ENCODE measurements at regions not wholly inside any gene's neighbourhood (a gene's known extent, or its start where the extent isn't known, plus 50 kb on each side); places are given as distances from the start of the nearest gene placed in this dataset.
"Not testable (repeated sequence)": the region's sequence is repeated elsewhere in the genome, so short reads cannot be mapped to it uniquely, and the experiment has no call there.

- Mint-ChIP-seq H3K9me3 (no peaks in the 10 kb centered on the region), H3K4me3 (no peak overlapping the region), H3K27ac (no peak overlapping the region), H3K27me3 (peaks cover 8% of the 10 kb centered on the region), H3K4me1 (ENCODE audit: low read depth) (no peaks in the 10 kb centered on the region), H3K36me3 (ENCODE audit: low read depth) (no peaks in the 10 kb centered on the region)
- no peaks in the 10 kb centered on the region for H3K4me1 ChIP-seq (ENCODE audit: insufficient read depth, low read length)
- CTCF ChIA-PET = no interaction called here
- no peak for TF ChIP-seq CTCF (IDR thresholded peaks at IDR 0.05)
- DNase-seq (no peak), ATAC-seq (ENCODE audit: poor library complexity) (no peak)
- H3K36me3 ChIP-seq (ENCODE audit: insufficient read depth, low read length) = no peaks in the 10 kb centered on the region
- H3K9me3 ChIP-seq (ENCODE audit: control insufficient read depth in 1 of 2, insufficient read depth in 1 of 2, low read length in 2 of 2) = no peaks in the 10 kb centered on the region
- intact Hi-C loops (cut with DNase I, micrococcal nuclease) = no loop called here
- no peak overlapping the region for H3K27ac ChIP-seq (ENCODE audit: low read depth in 1 of 2, low read length in 2 of 2)
- no peak overlapping the region for H3K4me3 ChIP-seq (ENCODE audit: low read length)
- H3K27me3 ChIP-seq (ENCODE audit: control insufficient read depth in 1 of 2, insufficient read depth in 2 of 2, low read length in 2 of 2) = no peaks in the 10 kb centered on the region
- POLR2A ChIA-PET = no interaction called here
Observed at GRCh38 chr3:23130406-23130805, 72.7 kb upstream of the UBE2E2 start.

- no peak for ATAC-seq (ENCODE audit: poor library complexity)
- DNase-seq = no peak
- Mint-ChIP-seq H3K4me1 (ENCODE audit: low read depth) (no peaks in the 10 kb centered on the region), H3K36me3 (ENCODE audit: low read depth) (no peaks in the 10 kb centered on the region), H3K27ac (no peak overlapping the region), H3K9me3 (peaks cover 7% of the 10 kb centered on the region), H3K4me3 (no peak overlapping the region), H3K27me3 (no peaks in the 10 kb centered on the region)
- intact Hi-C loops (cut with DNase I, micrococcal nuclease) = no loop called here
- Histone ChIP-seq H3K27me3 (ENCODE audit: control insufficient read depth in 1 of 2, insufficient read depth in 2 of 2, low read length in 2 of 2) (no peaks in the 10 kb centered on the region), H3K4me3 (ENCODE audit: low read length) (no peak overlapping the region), H3K27ac (ENCODE audit: low read depth in 1 of 2, low read length in 2 of 2) (no peak overlapping the region), H3K9me3 (ENCODE audit: control insufficient read depth in 1 of 2, insufficient read depth in 1 of 2, low read length in 2 of 2) (peaks cover 0 to 6% of the 10 kb centered on the region in 2 experiments), H3K36me3 (ENCODE audit: insufficient read depth, low read length) (no peaks in the 10 kb centered on the region), H3K4me1 (ENCODE audit: insufficient read depth, low read length) (no peaks in the 10 kb centered on the region)
- POLR2A ChIA-PET = no interaction called here
- CTCF ChIA-PET = no interaction called here
- TF ChIP-seq CTCF (IDR thresholded peaks at IDR 0.05) = no peak
Observed at GRCh38 chr3:23135026-23135785, 67.9 kb upstream of the UBE2E2 start.

GRCh38 chr3:23136054-23136453, 67.1 kb upstream of the UBE2E2 start:
- DNase-seq (no peak), ATAC-seq (ENCODE audit: poor library complexity) (no peak)
- H3K27ac Mint-ChIP-seq = no peak overlapping the region
- ChIA-PET POLR2A (no interaction called here), CTCF (interaction anchor here (0.7 kb wide), 2 partner anchors 98 to 930 kb away, joined by 3 to 4 read pairs; no protein-coding TSS in a partner anchor)
- no peaks in the 10 kb centered on the region for H3K27me3 Mint-ChIP-seq
- Histone ChIP-seq H3K4me3 (ENCODE audit: low read length) (no peak overlapping the region), H3K9me3 (ENCODE audit: control insufficient read depth in 1 of 2, insufficient read depth in 1 of 2, low read length in 2 of 2) (peaks cover 0 to 6% of the 10 kb centered on the region in 2 experiments), H3K27me3 (ENCODE audit: control insufficient read depth in 1 of 2, insufficient read depth in 2 of 2, low read length in 2 of 2) (no peaks in the 10 kb centered on the region), H3K4me1 (ENCODE audit: insufficient read depth, low read length) (no peaks in the 10 kb centered on the region), H3K36me3 (ENCODE audit: insufficient read depth, low read length) (no peaks in the 10 kb centered on the region), H3K27ac (ENCODE audit: low read depth in 1 of 2, low read length in 2 of 2) (no peak overlapping the region)
- intact Hi-C loops (cut with DNase I, micrococcal nuclease) = no loop called here
- no peak for TF ChIP-seq CTCF (IDR thresholded peaks at IDR 0.05)
- H3K36me3 Mint-ChIP-seq (ENCODE audit: low read depth) = no peaks in the 10 kb centered on the region
- no peak overlapping the region for H3K4me3 Mint-ChIP-seq
- no peaks in the 10 kb centered on the region for H3K4me1 Mint-ChIP-seq (ENCODE audit: low read depth)
- peaks cover 10% of the 10 kb centered on the region for H3K9me3 Mint-ChIP-seq

- H3K27ac ChIP-seq (ENCODE audit: low read depth in 1 of 2, low read length in 2 of 2); H3K4me3 ChIP-seq (ENCODE audit: low read length); DNase-seq; intact Hi-C loops (cut with DNase I, micrococcal nuclease); CTCF ChIA-PET; H3K4me1 ChIP-seq (ENCODE audit: insufficient read depth, low read length); H3K36me3 ChIP-seq (ENCODE audit: insufficient read depth, low read length); H3K9me3 Mint-ChIP-seq; H3K27ac Mint-ChIP-seq; H3K4me1 Mint-ChIP-seq (ENCODE audit: low read depth); H3K9me3 ChIP-seq (ENCODE audit: control insufficient read depth in 1 of 2, insufficient read depth in 1 of 2, low read length in 2 of 2); H3K27me3 Mint-ChIP-seq; ATAC-seq (ENCODE audit: poor library complexity); POLR2A ChIA-PET; H3K27me3 ChIP-seq (ENCODE audit: control insufficient read depth in 1 of 2, insufficient read depth in 2 of 2, low read length in 2 of 2); H3K36me3 Mint-ChIP-seq (ENCODE audit: low read depth); H3K4me3 Mint-ChIP-seq: not testable (repeated sequence)
Observed at GRCh38 chr3:23144051-23144450, 59.1 kb upstream of the UBE2E2 start.

Measured in CD4-positive, alpha-beta T cell (primary cell).